ENCODE measurements at regions not wholly inside any gene's neighbourhood (a gene's known extent, or its start where the extent isn't known, plus 50 kb on each side); places are given as distances from the start of the nearest gene placed in this dataset.

DNA sequence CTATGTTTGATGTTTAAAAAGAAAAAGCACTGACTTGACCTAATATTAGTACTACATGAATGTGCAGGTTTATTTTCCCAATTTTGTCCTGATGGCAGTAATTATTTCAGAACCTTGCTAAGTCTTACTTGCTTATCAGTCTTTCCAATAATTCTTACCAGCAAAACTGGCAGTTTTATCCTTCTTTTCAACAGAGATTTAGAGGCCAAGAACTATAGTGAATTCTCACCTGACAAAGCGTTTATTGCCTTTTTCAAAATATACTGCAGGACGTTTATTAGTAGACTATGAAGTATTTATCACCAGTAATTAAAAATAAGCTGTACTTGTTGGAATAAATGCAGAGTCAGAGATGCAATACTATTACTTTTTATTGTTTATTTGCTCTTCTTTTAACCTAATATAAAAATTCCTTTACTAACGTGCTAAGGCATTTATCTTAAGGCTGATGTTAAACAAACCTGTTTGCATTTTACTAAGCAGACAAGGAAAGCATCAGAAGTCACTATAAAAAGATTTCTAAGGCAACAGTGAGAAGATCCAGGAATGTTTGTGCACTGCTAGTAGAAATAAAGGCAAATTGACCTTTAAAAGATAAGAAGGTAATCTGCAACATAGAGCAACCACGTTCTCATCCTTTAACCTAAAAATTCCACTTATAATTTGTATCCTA is 80.3 kb upstream of the NOCT start:
- in situ Hi-C loops (cut with HindIII; ENCODE audit: low sequenced_read_pairs), result no loop called here
- DNase-seq (ENCODE audit: low spot score), result no peak

DNA sequence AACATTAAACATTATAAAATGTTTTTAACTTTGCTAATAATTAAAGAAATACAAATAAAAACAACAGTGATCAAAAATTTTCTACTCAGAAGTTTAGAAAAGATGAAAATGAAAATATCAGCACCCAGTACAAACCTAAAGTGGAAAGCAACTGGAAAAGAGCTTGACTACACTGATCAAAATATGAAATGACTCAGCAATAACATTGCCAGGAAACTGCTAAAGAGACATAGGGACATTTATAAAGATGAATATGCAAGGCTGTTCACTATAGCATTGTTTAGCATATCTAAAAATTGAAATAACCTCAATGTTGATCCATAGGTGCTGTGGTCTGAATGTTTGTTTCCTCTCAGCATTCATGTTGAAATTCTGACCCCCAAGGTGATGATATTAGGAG is 88.5 kb upstream of the NOCT start:
- in situ Hi-C loops (cut with HindIII; ENCODE audit: low sequenced_read_pairs), result no loop called here
- DNase-seq (ENCODE audit: low spot score), result no peak

DNA sequence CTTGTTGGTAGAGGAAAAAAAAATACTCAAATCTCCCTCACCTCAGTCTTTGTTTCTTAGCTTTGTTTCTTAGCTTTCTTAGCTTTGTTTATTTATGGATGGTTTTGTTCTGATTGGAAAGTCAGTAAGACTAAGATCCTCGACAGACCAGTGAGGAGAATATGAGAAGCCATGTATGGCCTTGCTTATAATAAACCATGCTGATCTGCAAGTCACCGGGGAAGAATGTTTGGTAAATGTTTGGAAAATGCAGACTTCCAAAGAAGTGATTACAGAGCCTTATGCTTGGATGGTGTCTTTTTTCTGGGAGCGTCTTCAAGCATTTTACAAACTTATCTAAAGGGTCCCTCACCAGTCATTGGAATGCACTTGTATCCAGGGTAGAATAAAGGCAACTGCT is 90.1 kb upstream of the NOCT start:
- DNase-seq (ENCODE audit: low spot score), result no peak
- in situ Hi-C loops (cut with HindIII; ENCODE audit: low sequenced_read_pairs), result no loop called here

DNA sequence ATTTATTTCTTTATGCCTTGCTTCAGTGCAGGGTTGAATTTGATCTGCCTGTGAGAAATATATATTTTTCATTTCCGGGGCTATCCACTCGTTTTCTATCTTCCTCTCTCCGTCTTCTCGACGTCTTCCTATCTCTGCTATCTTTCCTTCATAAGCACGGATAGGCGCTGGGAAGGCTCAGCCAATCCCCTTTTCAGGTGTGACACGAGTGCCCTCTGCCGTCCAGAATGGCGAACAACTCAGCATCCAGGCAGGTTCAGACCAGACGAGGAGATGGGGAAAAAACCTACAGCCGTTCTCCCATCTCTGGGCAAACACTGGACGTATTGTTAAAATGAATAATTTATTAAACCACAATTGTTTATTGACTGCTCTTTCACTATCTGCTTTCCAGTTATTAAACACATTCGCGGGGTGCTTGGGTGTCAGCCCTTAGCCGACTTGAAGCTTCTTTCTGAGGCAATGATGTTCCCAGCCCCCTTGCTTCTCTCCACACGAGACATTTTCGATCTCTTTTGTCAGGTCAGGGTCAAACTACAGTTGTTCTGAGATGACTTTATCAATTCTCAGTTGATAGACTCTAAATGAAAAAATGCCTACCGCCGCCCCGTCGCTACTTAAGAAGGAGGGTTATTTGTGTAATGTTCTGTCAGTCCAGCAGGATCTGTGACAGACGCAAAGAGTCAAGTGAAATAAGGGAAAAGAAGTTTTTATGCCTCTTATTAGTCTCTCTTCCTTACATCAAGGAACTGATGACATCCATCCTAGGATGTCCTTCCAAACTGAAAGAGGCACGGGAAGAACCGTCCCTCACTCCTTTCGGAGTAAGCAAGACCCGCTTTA is 96.3 kb upstream of the NOCT start:
- in situ Hi-C loops (cut with HindIII; ENCODE audit: low sequenced_read_pairs), result no loop called here
- DNase-seq (ENCODE audit: low spot score), result peak; percentile 78

DNA sequence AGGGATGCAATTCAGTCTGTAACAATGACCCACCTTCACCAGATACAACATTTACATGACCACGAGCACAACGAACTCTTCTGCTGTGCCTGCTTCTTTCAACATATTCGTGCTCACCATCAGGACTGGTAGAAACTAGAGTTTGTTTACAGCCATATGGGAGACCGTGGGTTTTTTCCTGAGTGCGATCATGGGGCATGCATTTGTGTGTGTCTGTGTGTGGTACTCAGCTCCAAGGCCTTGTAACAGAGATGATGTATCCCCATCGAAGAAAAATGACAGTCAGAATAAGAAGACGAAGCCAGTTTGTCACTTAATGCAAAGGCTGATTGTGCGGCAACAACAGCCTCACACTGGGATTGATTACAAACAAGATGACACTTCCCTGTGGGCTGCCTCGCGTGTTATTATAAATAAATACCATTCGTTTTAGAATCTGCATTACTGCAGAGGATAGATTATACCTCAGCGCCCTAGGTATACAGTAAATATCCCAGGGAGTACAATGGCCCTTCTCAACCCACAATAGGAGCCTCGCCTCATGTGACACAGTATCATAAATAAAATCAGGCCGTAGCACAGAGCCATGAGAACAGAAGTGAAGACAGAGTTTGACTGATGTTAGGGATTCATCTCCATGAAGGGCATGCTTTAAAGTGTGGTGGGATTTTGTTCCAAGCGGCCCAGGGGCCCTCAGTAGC is 97.3 kb upstream of the NOCT start:
- no peak for DNase-seq (ENCODE audit: low spot score)
- in situ Hi-C loops (cut with HindIII; ENCODE audit: low sequenced_read_pairs), result no loop called here

DNA sequence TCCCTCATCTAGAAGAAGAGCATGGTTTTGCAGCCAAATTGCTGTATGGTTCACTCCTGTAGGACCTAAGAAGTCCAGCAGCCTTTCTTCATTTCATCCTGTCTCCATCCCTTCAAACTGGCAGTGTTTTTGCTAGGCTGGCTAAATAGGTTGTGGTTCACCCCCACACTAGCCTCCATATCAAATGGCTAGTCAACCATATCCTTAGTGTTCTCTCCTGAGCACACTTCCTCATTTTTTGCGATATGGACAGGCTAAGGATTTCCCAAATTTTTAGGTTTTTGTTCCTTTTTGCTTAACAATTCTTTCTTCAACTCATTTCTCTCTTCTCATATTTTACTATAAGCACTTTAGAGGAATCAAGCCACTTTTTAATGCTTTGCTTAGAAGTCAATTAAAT is 98.8 kb upstream of the NOCT start:
- in situ Hi-C loops (cut with HindIII; ENCODE audit: low sequenced_read_pairs), result no loop called here
- DNase-seq (ENCODE audit: low spot score), result no peak

DNA sequence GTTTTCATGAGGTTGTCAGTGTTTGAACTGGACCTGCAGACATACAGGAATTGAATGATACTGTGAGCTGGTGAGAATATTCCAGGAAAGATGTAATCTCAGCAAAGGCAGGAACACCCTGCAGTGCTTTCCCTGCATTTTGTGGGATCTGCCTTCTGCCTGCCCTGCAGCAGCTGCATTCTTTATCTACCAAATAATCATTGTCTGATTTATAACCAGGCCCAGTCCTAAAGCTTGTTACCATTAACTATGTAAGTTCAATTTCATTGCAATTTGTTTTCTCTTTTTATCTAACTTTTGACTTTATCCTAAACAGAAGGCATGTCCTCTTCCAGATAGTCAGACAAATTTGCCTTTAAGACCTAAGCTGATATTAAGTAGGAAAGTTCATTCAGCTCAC is 99.8 kb upstream of the NOCT start:
- in situ Hi-C loops (cut with HindIII; ENCODE audit: low sequenced_read_pairs), result no loop called here
- DNase-seq (ENCODE audit: low spot score), result no peak

DNA sequence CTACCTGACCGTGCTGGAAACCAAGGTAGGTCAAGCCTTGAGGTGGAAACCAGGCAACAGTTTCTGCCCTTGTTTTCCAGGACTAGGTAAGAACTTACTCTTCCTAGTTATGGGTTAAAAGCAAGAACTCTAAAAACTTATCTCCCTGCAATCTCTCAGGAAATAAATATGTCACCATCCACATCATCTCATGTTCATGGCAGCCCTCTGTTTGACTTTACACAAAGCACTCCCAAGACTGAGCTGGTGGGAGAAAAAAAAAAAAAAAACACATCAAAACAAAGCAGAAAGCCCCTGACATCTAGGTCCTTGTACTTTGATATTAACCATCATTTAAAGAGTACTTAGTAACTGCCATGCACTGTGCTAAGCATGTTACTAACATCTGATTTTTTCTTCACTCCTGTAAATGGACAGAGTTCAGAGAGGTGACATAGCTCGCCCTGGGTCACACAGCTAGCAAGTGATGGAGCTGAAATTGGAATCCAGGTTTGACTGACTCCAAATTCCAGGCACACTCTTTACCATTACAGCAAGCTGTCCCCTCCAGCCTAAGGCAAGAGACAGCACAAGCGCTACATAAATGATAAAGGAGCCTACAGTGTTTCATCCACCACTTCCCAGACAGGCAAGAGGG is 102.8 kb upstream of the NOCT start:
- in situ Hi-C loops (cut with HindIII; ENCODE audit: low sequenced_read_pairs), result no loop called here
- no peak for DNase-seq (ENCODE audit: low spot score)

DNA sequence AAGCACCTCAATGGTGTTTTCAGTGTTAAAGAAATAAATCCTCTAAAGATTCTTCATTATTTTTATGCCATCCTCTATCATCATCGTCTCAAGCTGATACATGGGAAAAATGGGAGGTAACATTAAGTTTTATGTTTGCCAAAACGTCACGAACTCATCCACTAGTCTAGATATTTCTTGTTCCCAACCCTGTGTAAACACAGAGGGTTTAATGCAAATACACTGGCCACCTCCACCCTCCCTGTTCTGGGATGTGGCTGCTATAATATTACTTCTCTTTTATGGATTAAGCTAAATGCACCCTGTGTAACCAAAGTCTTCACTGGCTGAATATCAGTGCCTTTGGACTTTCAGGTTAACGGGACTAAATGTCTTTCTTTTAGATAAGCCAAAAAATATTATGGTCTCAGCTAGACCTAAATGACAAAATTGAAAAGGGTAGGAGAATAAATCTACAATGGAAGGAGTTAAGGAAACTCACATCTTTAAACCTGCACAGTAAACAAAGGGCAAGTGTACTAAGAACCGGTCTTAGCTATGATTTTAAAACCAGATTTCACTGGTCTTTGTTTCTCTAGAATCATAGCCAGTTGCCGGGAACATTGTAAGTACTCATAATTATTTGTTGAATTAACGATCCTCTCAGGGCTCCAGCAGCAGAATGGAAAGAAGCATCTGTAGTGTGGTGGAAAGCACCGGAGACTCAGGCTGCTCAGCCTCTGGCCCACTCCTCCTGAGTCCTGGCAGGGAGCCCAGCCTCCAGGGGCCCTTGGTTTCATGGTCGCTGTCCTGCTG is 103.5 kb upstream of the NOCT start:
- in situ Hi-C loops (cut with HindIII; ENCODE audit: low sequenced_read_pairs), result no loop called here
- no peak for DNase-seq (ENCODE audit: low spot score)

DNA sequence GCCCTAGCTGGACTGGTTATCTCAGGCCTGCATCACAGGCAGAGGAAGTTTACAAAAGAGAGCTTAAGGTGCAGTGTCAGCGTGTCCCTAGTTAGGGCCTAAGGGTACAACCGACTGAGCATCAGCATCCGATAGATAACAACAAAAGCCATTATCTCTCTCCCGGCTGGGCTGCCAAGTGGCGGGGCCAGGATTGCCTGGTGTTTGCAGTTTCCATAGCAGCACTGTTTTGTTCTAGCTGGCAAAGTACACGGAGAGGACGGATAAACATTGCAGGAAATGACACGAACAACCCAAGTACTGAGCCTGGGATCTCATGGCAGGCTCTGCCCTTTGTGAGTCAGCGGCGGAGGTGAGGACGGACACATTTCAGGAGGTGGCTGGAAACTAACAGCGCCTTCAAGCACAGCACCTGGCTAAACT is 104.7 kb upstream of the NOCT start:
- DNase-seq (ENCODE audit: low spot score), result peak; percentile 21
- in situ Hi-C loops (cut with HindIII; ENCODE audit: low sequenced_read_pairs), result no loop called here

DNA sequence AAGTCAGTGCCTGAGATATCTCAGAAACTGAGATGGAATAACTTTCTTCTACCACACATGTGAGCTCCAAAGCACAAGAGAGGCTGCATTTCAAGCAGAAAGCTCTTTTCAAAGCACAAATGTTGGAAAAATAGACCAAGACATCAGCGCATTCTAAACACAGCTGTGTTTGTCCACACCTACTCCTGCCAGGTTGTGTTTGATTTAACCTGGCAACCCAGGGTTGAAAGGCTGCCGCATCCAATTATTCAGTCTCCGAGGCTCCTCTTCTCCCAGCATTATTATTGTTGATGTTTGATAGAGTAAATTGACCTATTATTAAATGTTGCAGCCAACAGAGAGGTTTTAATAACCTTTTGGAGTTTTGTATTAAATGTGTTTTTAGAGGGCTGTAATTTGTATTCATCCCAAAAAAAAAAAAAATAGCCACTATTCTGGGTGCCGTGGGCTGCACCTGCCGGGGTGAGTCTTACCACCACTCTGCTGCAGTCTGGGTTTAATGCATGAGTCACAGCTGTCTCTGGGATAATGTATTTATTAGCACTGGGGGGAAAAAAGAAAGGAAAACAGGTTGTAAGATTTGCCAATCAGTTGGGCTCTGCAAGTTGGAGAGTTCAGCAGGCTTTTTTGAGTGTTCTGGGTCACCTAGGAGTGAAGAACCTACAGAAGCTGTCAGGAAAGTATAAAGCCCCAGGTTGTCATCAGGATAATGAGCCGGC is 105.2 kb upstream of the NOCT start:
- in situ Hi-C loops (cut with HindIII; ENCODE audit: low sequenced_read_pairs), result no loop called here
- no peak for DNase-seq (ENCODE audit: low spot score)

DNA sequence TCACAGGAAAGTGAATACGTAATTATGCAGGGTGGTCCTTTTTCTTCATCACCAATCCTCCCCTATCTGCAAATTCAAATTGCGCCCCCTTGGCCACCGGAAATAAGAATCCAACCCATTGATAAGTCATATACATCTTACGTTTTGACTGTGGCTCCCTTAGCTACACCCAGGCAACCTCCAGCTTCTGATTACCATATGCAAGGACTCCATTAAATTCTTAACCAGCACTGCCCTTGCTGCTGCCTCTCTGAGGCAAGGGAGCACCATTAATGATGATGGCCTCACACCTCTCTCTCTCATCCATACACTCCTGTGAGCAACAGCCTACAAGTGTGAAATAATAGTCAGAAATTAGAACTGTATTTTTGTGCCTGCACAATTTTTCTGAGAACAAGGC is 106.0 kb upstream of the NOCT start:
- in situ Hi-C loops (cut with HindIII; ENCODE audit: low sequenced_read_pairs), result no loop called here
- DNase-seq (ENCODE audit: low spot score), result no peak

DNA sequence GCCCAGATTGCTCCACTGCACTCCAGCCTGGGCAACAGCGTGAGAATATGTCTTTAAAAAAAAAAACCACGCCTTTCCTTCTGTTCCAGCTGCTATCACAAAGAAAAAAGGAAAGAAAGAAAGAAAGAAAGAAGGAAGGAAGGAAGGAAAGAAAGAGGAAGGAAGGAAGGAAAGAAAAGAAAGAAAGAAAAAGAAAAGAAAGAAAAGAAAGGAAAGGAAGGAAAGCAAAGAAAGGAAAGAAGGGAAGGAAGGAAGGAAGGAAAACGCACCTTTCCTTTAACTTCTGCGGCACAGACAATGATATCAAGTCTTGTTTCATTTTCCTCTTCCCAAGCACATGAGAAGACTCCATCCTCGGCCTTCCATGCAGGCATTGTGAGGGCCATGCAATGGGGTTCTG is 107.4 kb upstream of the NOCT start:
- DNase-seq (ENCODE audit: low spot score), result no peak
- in situ Hi-C loops (cut with HindIII; ENCODE audit: low sequenced_read_pairs), result no loop called here

DNA sequence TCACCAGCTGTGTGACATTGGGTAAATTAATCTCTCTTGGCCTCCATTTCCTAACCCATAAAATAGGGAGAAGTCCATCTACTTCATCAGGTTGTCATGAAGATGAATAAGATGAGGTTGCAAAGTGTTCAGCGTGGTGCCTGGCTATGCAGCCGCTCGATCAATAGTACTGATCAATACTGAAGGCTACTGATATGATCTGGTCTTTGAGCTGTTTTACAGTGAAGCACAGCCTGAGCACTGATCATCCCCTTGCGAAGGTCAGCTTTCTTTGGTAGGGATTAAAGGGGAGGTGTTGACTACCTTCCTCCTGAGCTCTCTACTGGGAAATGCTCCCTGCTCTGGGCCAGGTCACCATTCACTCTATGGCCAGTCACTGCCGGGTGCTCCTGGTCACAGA is 108.4 kb upstream of the NOCT start:
- no peak for DNase-seq (ENCODE audit: low spot score)
- in situ Hi-C loops (cut with HindIII; ENCODE audit: low sequenced_read_pairs), result no loop called here

DNA sequence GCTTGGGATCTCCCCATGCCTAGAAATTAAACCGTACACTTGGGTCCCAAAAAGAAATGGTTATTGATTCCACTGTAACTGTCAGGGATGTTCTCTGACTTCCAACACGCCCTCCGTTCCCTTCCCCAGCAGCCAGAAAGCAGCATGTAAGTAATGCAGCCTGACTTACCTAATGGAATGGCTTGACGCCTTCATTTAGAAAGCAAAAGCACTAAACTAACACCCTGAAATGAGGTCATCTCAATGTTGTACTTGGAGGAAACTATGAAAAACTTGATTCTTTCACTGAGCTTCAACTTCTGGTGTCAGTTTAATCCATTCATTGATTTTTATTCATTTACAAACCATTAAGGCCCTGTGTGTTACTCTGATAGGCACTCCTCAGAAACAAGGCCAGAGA is 110.8 kb upstream of the NOCT start:
- in situ Hi-C loops (cut with HindIII; ENCODE audit: low sequenced_read_pairs), result no loop called here
- no peak for DNase-seq (ENCODE audit: low spot score)

DNA sequence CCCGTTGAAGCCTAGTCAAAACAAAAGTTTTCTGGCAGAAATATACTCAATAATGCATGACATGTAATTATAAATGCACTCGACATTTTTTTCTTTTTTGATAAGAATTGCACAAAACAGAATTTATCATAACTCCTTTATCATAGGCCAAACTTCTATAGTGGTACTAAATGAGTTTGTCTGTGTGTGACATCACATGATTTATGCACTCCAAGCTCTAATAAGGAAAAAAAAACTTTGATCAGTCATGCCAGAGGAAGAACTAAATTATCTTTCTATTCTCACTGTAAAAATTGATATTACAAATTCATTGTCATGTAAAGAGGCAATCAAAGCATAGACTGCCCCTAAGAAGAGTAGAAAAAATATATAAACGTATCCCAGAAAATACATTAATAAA is 112.4 kb upstream of the NOCT start:
- DNase-seq (ENCODE audit: low spot score), result no peak
- in situ Hi-C loops (cut with HindIII; ENCODE audit: low sequenced_read_pairs), result no loop called here

DNA sequence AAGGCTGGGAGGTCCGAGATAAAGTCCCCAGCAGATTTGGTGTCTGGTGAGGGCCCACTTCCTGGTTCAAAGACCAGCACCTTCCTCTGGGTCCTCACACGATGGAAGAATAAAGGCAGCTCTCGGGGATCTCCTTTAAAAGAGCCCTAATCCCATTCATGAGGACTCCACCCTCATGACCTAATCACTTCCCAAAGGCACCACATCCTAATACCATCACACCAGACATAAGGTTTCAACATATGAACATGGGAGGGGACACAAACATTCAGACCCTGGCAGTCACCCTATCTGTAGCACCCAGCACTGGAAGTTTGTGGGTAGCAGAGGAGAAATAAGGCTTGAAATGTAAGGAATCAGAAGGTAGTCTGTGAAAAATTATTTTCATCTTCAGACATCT is 112.9 kb upstream of the NOCT start:
- in situ Hi-C loops (cut with HindIII; ENCODE audit: low sequenced_read_pairs), result no loop called here
- DNase-seq (ENCODE audit: low spot score), result no peak

DNA sequence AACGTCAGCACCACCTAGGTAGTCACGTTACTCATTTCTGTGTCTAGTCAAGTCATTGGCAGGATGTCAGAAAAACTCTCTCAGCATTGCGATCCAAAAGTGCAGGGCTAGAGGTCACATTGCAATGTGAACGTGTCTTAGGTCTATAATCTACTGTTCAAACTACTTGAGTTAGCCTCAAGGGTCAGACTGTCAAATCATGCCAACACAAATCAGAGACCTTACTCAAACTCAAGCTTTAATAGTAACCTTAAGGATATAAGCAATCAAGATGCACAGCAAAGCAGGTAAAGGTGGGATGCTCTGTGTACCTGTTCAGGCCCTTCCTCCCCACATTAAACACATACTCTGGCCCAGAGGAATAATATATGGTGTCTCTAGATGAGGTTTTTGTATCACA is 114.4 kb upstream of the NOCT start:
- in situ Hi-C loops (cut with HindIII; ENCODE audit: low sequenced_read_pairs), result no loop called here
- no peak for DNase-seq (ENCODE audit: low spot score)

DNA sequence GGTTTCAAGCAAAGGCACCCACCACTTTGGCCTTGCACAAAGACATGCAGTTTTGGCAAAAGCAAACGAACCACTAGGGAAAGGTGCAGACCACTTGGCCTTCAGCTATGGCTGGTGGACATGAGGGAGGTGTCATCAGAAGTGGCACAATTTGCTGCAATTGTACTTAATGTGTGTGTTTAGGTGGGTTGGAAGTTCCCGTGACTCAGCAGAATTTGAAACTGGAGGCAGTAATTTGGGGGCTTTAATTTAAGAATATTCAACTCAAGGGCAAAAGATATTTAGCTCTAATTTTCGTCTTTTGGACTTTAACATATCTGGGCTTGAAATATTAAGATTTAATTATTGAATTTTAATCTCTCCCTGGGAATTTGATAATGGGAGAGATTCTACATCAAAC is 115.6 kb upstream of the NOCT start:
- no peak for DNase-seq (ENCODE audit: low spot score)

More for the DNA sequence above, 115.6 kb upstream of the NOCT start:
- in situ Hi-C loops (cut with HindIII; ENCODE audit: low sequenced_read_pairs), result no loop called here
